ENCODE measurements at regions not wholly inside any gene's neighbourhood (a gene's known extent, or its start where the extent isn't known, plus 50 kb on each side); places are given as distances from the start of the nearest gene placed in this dataset.

- no peak for DNase-seq (ENCODE audit: extremely low spot score)
- POLR2A ChIA-PET, result no interaction called here
- CTCF ChIA-PET, result interaction anchor here (0.7 kb wide), 1 partner anchor 54 kb away, joined by 3 read pairs; no protein-coding TSS in a partner anchor
- no peak for TF ChIP-seq TARDBP (IDR thresholded peaks at IDR 0.05)
- TF ChIP-seq SP1 (IDR thresholded peaks at IDR 0.05), result no peak
- no peak for TF ChIP-seq FOXM1 (IDR thresholded peaks at IDR 0.05; ENCODE audit: borderline replicate concordance)
- TF ChIP-seq PKNOX1 (IDR thresholded peaks at IDR 0.05), result no peak
- no peak for TF ChIP-seq HDGF (IDR thresholded peaks at IDR 0.05; ENCODE audit: borderline replicate concordance)
- no peak for TF ChIP-seq ARNT (IDR thresholded peaks at IDR 0.05)
- TF ChIP-seq SUZ12 (IDR thresholded peaks at IDR 0.05), result no peak
- TF ChIP-seq LEF1 (IDR thresholded peaks at IDR 0.05; ENCODE audit: borderline replicate concordance), result no peak
- no peak for TF ChIP-seq ELF4 (IDR thresholded peaks at IDR 0.05)
- TF ChIP-seq NFRKB (IDR thresholded peaks at IDR 0.05), result no peak
- TF ChIP-seq ZNF384 (IDR thresholded peaks at IDR 0.05), result no peak
- TF ChIP-seq FOXK2 (IDR thresholded peaks at IDR 0.05), result no peak
Measured at GRCh38 chr2:221662689-221663391, 90.7 kb upstream of the EPHA4 start.

- ChIA-PET CTCF (interaction anchor here (0.5 kb wide), 1 partner anchor 12 kb away, joined by 4 read pairs; no protein-coding TSS in a partner anchor), POLR2A (no interaction called here)
- TF ChIP-seq FOXA1 (IDR thresholded peaks at IDR 0.05), result no peak
- TF ChIP-seq SP1 (IDR thresholded peaks at IDR 0.05), result no peak
- TF ChIP-seq ARNT (IDR thresholded peaks at IDR 0.05), result no peak
- TF ChIP-seq HDGF (IDR thresholded peaks at IDR 0.05; ENCODE audit: borderline replicate concordance), result no peak
- no peak for TF ChIP-seq TARDBP (IDR thresholded peaks at IDR 0.05)
- TF ChIP-seq PKNOX1 (IDR thresholded peaks at IDR 0.05), result no peak
- TF ChIP-seq SUZ12 (IDR thresholded peaks at IDR 0.05), result no peak
- TF ChIP-seq LEF1 (IDR thresholded peaks at IDR 0.05; ENCODE audit: borderline replicate concordance), result no peak
- TF ChIP-seq ELF4 (IDR thresholded peaks at IDR 0.05), result no peak
- TF ChIP-seq FOXK2 (IDR thresholded peaks at IDR 0.05), result no peak
- TF ChIP-seq NFRKB (IDR thresholded peaks at IDR 0.05), result no peak
- TF ChIP-seq L3MBTL2 (conservative IDR thresholded peaks at IDR 0.05), result no peak
- TF ChIP-seq CTBP1 (IDR thresholded peaks at IDR 0.05; ENCODE audit: borderline replicate concordance), result no peak
- no peak for TF ChIP-seq ZNF384 (IDR thresholded peaks at IDR 0.05)
- TF ChIP-seq FOXM1 (IDR thresholded peaks at IDR 0.05; ENCODE audit: borderline replicate concordance), result no peak
- no peak for TF ChIP-seq BHLHE40 (IDR thresholded peaks at IDR 0.05; ENCODE audit: borderline replicate concordance)
- no peak for DNase-seq (ENCODE audit: extremely low spot score)
Measured at GRCh38 chr2:221657806-221658205, 85.7 kb upstream of the EPHA4 start.

- CTCF ChIA-PET, result no interaction called here
- no peak for TF ChIP-seq ZNF384 (IDR thresholded peaks at IDR 0.05)
- no peak for TF ChIP-seq ELF4 (IDR thresholded peaks at IDR 0.05)
- no peak for TF ChIP-seq SUZ12 (IDR thresholded peaks at IDR 0.05)
- no peak for TF ChIP-seq FOXK2 (IDR thresholded peaks at IDR 0.05)
- no peak for TF ChIP-seq CTBP1 (IDR thresholded peaks at IDR 0.05; ENCODE audit: borderline replicate concordance)
- no peak for TF ChIP-seq FOXA1 (IDR thresholded peaks at IDR 0.05)
- TF ChIP-seq NFRKB (IDR thresholded peaks at IDR 0.05), result no peak
- no peak for TF ChIP-seq L3MBTL2 (conservative IDR thresholded peaks at IDR 0.05)
- no peak for TF ChIP-seq LEF1 (IDR thresholded peaks at IDR 0.05; ENCODE audit: borderline replicate concordance)
- TF ChIP-seq TARDBP (IDR thresholded peaks at IDR 0.05), result no peak
- TF ChIP-seq SP1 (IDR thresholded peaks at IDR 0.05), result no peak
- TF ChIP-seq HDGF (IDR thresholded peaks at IDR 0.05; ENCODE audit: borderline replicate concordance), result no peak
- TF ChIP-seq BHLHE40 (IDR thresholded peaks at IDR 0.05; ENCODE audit: borderline replicate concordance), result no peak
- no peak for TF ChIP-seq PKNOX1 (IDR thresholded peaks at IDR 0.05)
- POLR2A ChIA-PET, result no interaction called here
- DNase-seq (ENCODE audit: extremely low spot score), result no peak
Measured at GRCh38 chr2:221655300-221655699, 83.2 kb upstream of the EPHA4 start.

- POLR2A ChIA-PET, result no interaction called here
Measured at GRCh38 chr2:221653182-221653581, 81.1 kb upstream of the EPHA4 start.

More at GRCh38 chr2:221653182-221653581, 81.1 kb upstream of the EPHA4 start:
- DNase-seq (ENCODE audit: extremely low spot score), result no peak
- TF ChIP-seq SP1 (IDR thresholded peaks at IDR 0.05), result no peak
- no peak for TF ChIP-seq ARNT (IDR thresholded peaks at IDR 0.05)
- no peak for TF ChIP-seq ZNF384 (IDR thresholded peaks at IDR 0.05)
- TF ChIP-seq CTBP1 (IDR thresholded peaks at IDR 0.05; ENCODE audit: borderline replicate concordance), result no peak
- no peak for TF ChIP-seq ELF4 (IDR thresholded peaks at IDR 0.05)
- no peak for TF ChIP-seq HDGF (IDR thresholded peaks at IDR 0.05; ENCODE audit: borderline replicate concordance)
- TF ChIP-seq BHLHE40 (IDR thresholded peaks at IDR 0.05; ENCODE audit: borderline replicate concordance), result no peak
- no peak for TF ChIP-seq TARDBP (IDR thresholded peaks at IDR 0.05)
- TF ChIP-seq L3MBTL2 (conservative IDR thresholded peaks at IDR 0.05), result no peak
- no peak for TF ChIP-seq SUZ12 (IDR thresholded peaks at IDR 0.05)
- TF ChIP-seq FOXK2 (IDR thresholded peaks at IDR 0.05), result no peak
- TF ChIP-seq LEF1 (IDR thresholded peaks at IDR 0.05; ENCODE audit: borderline replicate concordance), result no peak
- no peak for TF ChIP-seq FOXA1 (IDR thresholded peaks at IDR 0.05)
- TF ChIP-seq FOXM1 (IDR thresholded peaks at IDR 0.05; ENCODE audit: borderline replicate concordance), result no peak
- TF ChIP-seq NFRKB (IDR thresholded peaks at IDR 0.05), result no peak
- no peak for TF ChIP-seq PKNOX1 (IDR thresholded peaks at IDR 0.05)
- CTCF ChIA-PET, result no interaction called here
